ENCODE measurements at regions not wholly inside any gene's neighbourhood (a gene's known extent, or its start where the extent isn't known, plus 50 kb on each side); places are given as distances from the start of the nearest gene placed in this dataset.

GRCh38 chr2:217291259-217291658, 431.4 kb upstream of the TNP1 start:
- no peak for DNase-seq

- no peak for DNase-seq
Observed at GRCh38 chr2:217290467-217290866, 430.6 kb upstream of the TNP1 start.

- peak; percentile 80 to 89 for DNase-seq
Observed at GRCh38 chr2:217289907-217290280, 430.0 kb upstream of the TNP1 start.

DNA sequence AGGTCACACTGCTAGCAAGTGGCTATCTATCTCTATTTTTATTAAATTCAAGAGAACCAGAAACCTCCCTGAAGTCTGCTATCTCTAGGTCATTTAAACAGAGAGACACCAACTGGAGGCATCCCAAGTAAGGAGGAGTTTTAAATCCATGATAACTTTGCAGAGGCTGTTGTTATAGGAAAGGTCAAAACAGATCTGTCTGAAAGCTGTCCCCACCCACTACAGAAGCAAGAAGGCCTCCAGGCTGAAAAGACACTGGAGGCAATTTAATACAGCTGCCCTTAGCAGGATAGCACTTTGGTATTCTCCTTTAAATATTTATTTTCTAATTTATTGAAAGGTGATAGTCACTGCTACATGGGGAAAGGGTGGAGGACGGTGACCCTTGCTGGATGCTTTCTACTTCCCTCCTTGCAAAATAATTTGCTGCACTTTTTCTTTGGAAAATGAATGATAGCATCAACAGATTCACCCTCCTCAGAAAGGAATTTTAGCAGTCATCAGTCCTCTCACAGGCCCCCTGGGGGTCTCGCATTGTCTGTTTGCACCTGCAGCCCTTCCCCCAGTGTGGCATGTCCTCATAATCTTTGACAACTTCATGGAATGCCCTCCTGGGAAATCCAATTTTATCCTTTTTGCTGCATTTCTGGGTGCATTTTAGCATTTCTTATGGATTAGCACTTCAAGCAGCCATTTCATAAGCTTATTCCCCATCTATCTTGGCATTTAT, 429.5 kb upstream of the TNP1 start:
- DNase-seq, result peak; percentile 59 to 74

- no peak for DNase-seq
Observed at GRCh38 chr2:217288472-217289063, 428.7 kb upstream of the TNP1 start.

- no peak for DNase-seq
Observed at GRCh38 chr2:217286833-217287232, 427.0 kb upstream of the TNP1 start.

GRCh38 chr2:217285926-217286325, 426.1 kb upstream of the TNP1 start:
- no peak for DNase-seq

DNA sequence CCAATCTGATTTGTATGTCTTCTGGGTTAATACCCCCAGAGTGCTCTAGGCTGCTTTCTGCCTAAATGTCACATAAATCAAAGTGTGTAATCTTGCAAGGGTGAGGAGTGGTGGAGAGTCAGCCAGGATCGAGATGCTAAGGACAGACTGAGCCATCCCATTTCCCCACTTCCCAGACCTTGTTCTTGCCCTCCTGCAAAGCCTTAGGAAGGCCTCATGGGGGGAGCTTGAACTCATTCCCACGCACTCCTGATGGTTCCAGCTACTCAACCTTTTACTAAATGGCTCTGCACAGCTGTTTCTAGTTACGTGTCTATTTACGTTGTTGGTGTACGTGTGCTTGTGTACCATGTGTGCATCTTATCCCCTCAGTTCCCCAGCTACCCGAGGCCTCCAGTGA, 423.6 kb upstream of the TNP1 start:
- no peak for DNase-seq

DNA sequence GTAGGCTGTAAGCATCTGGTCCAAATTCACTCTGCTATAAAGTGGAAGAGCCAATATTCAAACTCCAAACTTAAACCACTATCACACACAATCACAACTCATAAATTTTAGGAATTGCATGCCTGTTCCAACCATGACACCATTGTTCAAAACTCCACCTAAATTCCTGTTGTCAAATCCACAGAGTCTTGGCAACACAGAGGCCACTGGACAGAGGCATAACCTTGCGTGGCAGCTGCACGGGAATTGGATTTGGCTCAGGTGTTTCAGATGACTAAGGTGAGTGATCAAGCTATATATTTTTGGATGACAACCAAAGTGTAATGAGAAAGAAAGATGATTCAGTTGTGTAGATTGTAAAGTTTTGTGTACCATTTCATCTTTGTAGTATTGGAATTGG, 422.7 kb upstream of the TNP1 start:
- DNase-seq, result no peak

DNA sequence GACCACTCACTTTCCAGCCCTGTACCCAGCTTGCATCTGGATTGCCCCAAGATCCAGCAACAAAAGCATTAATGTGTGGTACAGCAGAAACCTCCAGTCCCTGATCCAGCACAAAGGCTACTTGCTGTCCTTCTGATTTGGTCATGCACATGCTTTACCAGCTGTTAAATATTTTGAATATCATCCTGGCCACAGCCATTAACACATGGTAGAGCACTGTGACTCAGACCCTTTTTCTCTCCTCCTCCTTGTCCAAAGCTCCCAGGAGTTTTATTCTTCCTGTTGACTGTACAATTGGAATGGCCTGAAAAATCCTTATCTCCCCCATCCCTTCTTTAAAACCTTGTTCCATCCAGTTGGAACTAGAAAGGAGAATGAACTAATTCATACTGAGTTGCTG, 419.7 kb upstream of the TNP1 start:
- no peak for DNase-seq

- no peak for DNase-seq
Observed at GRCh38 chr2:217279140-217279539, 419.3 kb upstream of the TNP1 start.

GRCh38 chr2:217277646-217278398, 418.0 kb upstream of the TNP1 start:
- DNase-seq, result no peak

DNA sequence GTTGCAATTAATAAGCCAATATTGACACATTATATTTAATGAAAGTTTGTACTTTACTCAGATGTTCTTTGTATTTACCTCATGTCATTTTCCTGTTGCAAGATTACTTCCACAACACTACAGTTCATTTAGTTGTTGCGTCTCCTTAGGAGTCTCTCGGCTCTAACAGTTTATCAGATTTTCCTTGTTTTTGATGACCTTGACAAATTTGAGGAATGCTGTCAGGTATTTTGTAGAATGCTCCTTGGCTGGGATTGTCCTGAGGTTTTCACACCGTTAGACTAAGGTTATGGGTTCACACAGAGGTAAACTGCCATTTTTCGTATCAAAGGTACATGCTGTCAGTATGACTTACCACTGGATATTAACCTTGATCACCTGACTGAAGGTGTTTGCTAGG, 416.6 kb upstream of the TNP1 start:
- DNase-seq, result no peak

GRCh38 chr2:217275091-217275490, 415.2 kb upstream of the TNP1 start:
- no peak for DNase-seq

DNA sequence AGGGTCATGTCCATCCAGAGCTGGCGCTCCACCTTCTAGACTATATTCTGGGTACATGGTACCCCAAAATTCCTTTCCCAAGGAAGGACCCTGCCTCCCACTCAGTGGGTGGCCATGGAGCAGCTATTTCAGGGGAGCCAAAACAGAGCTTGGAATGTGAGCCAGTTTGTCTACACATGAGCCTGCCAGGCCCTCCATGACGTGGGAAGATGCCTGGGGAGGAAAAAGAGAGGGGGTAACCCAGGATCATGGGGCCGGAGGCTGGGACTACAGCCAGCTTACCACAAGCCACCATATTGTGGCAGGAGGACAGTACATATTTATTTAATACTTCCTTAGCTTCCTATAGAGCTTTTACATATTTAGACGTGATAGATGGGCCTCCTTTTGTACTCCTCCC, 414.7 kb upstream of the TNP1 start:
- DNase-seq, result no peak

GRCh38 chr2:217273851-217274250, 414.0 kb upstream of the TNP1 start:
- no peak for DNase-seq

GRCh38 chr2:217273162-217273561, 413.3 kb upstream of the TNP1 start:
- DNase-seq, result no peak

GRCh38 chr2:217271813-217272212, 411.9 kb upstream of the TNP1 start:
- no peak for DNase-seq

DNA sequence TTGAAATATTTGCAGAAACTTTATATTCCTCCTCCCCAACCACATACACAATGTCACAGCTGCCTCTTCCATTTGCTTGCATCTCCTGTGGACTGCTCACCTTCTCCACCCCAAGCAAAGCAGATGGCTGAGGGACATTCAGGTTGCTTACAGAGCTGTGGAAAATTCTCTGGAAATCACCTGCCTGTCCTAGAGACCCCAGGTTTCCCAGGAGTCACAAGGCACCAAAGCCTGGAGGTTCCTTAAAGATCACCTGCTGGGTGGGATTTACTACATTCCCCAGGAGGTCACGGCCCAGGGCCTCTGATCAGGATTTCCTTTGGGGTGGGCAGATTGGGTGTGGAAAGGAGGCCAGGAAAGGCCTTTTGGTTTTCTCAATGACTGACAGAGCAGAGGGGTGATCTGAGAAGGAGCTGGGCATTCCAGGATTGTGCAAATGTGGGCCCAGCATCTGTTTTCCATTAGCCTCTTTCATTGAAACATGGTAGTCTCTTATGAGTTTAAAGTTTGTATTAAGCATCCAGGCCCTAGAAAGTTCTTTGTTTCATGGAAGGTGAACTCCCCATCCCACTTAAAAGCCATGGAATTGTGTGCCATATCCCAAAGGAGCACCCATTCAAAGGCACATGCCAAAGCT, 410.7 kb upstream of the TNP1 start:
- no peak for DNase-seq

DNA sequence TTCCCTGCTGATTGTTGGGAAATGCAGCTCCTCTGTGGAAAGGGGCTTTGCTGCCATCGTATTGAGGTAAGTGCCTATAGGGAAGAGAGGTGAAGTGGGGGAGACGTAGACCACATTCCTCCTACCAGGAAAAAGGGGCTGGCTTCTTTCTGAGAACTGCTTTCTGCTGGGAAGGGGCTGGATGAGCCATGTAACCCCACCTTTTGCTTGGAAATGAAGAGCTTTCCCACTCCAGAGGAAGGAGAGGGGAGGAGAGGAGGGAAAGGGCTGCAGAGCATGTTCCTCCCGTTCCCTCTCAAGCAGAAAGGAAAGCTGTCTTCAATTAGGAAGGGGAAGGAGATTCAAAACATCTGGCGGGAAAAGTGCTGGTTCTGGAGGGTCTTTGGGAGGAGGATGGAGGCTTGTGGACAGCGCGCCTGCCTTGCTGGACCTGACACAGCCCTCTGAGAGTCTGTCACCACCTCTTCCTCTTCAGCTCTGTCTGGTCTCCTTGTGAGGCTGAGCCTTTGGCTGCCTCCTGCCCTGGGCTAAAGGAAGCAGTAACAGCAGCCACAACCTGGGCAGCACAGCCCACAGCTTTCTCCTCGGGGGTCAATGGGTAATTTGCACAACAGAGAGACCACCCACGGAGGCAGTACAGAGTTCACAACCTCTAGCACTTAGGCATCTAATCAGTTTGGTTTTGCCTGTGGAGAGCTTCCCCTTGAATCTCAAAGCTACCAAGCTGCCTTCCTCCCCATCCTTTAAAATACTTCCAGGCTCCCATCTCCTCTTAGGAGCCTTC, 410.0 kb upstream of the TNP1 start:
- DNase-seq, result no peak

DNA sequence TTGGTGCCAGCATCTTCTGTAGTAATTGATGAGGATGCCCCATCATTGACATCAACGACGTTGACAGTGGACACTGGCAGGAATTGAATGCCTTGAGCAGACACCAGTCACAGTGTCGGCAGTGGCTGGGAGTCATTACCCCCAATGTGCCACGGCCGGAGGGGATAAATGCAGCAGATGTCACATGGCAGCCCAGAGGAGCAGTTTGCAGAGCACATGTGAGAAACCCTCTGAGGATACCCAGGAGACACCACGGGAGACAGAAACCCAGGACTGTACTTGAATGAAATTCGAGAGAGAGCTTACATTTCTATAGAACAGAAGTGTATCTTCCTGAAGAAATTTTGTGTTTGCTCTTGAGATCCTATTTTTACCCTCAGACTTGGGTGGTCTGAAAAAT, 409.1 kb upstream of the TNP1 start:
- no peak for DNase-seq

GRCh38 chr2:217267758-217268157, 407.9 kb upstream of the TNP1 start:
- DNase-seq, result no peak

GRCh38 chr2:217263756-217264155, 403.9 kb upstream of the TNP1 start:
- no peak for DNase-seq

All from NCI-H2081 (cell line).